ENCODE measurements at regions not wholly inside any gene's neighbourhood (a gene's known extent, or its start where the extent isn't known, plus 50 kb on each side); places are given as distances from the start of the nearest gene placed in this dataset.
"Not testable (repeated sequence)": the region's sequence is repeated elsewhere in the genome, so short reads cannot be mapped to it uniquely, and the experiment has no call there.

GRCh38 chr7:39758234-39758970 lies 135.0 kb downstream of the RALA start:
- FAIRE-seq = no peak

DNA sequence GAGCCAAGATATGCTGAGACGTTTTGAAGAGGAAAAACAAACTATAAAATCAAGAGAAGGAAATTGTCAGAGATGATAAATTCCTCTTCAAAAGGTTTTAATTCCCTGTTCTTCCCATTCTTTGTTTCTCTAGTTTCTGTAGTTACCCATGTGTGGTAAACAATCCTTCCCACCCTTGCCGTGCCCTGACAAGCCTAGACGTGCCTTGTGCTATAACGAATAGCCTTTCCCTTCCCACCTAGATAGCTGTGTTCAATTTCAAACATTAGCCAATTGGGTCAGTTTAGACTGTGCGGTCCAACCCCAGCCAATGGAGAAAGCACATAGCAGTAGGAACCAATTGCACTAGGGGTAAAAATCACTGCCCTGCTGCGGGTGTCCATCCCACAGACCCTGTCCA lies 138.1 kb downstream of the RALA start:
- FAIRE-seq = no peak

GRCh38 chr7:39762466-39762865 lies 139.1 kb downstream of the RALA start:
- not testable (repeated sequence) for FAIRE-seq

GRCh38 chr7:39762881-39763280 lies 139.5 kb downstream of the RALA start:
- not testable (repeated sequence) for FAIRE-seq

- not testable (repeated sequence) for FAIRE-seq
Observed at GRCh38 chr7:39765833-39766232, 142.5 kb downstream of the RALA start.

DNA sequence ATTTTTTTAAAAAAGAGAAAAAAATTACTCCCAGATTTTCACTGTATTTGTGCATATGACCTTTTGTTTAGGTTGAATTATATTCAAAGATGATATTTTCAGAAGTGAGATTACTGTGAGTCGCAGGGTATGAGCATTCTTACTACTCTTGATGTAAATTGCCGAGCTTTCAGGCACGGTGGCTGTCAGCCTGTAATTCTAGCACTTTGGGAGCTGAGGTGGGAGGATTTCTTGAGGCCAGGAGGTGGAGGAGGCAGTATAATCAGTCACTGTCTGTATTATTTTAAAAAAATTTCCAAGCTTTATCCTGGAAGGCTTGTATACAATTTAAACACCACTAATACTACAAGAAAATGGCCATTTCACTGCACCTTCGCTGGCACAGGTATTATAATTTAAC lies 145.1 kb downstream of the RALA start:
- FAIRE-seq = not testable (repeated sequence)

DNA sequence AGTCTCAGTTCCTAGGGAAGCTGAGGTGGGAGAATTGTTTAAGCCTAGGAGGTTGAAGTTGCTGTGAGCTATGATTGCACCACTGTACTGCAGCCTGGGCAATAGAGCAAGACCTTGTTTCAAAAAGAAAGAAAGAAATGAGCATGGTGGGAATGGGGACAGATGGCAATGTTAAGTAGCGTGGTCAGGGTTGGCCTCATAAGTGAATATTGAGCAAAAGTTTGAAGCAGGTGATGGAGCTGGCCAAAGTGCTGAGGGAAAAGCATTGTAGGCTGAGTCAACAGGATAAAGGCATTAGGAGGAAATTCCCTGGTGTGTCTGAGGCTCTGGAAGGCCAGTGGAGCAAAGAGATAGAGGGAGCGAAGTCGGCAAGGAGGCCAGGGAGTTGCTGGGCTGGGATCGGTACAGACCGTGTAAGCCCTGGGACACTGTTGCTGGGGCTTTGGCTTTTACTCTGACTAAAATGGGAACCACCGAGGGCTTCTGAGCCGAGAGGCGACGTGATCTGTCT lies 151.0 kb downstream of the RALA start:
- not testable (repeated sequence) for FAIRE-seq

GRCh38 chr7:39781557-39781956 lies 158.2 kb downstream of the RALA start:
- FAIRE-seq = not testable (repeated sequence)

- not testable (repeated sequence) for FAIRE-seq
Observed at GRCh38 chr7:39786440-39786839, 163.1 kb downstream of the RALA start.

- FAIRE-seq = not testable (repeated sequence)
Observed at GRCh38 chr7:39791035-39791434, 159.0 kb upstream of the CDK13 start.

DNA sequence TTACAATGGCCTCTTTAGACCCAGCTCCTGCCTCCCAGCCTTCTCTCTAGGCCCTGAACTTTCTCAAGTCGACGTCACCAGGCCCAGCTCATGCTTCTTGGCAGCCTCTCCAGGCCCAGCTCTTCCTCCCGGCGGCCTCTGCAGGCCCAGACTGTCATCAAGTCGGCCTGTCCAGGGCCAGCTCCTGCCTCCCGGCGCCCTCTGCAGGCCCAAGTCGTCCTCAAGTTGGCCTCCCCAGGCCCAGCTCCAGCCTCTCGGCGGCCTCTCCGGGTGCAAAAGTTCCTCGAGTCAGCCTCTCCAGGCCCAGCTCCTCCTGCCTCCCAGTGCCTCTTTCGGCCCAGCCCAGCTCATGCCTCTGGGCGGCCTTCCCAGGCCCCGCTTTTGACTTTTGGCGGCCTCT lies 158.1 kb upstream of the CDK13 start:
- FAIRE-seq = not testable (repeated sequence)

GRCh38 chr7:39793026-39793425 lies 157.0 kb upstream of the CDK13 start:
- FAIRE-seq = not testable (repeated sequence)

- not testable (repeated sequence) for FAIRE-seq
Observed at GRCh38 chr7:39793851-39794250, 156.2 kb upstream of the CDK13 start.

DNA sequence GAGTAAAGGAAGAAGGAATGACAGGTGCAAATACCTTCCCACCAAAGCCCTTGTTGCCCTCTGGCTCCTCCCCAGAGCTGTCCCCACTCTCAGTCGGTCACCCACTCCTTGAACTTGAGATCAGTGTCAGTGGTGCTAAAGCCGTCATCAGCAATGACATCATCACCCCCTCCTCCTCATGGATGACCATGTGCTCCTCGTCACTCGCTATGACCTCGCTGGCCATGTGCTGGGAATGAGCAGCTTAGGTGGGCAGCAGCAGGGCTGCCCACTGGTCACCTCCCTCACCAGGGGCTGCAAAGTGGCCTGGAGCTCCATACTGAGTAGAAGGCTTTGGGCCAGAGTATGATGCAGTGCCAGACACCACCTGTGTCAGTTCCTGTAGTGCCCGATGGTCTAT lies 153.1 kb upstream of the CDK13 start:
- FAIRE-seq = not testable (repeated sequence)

GRCh38 chr7:39798077-39798476 lies 152.0 kb upstream of the CDK13 start:
- not testable (repeated sequence) for FAIRE-seq

GRCh38 chr7:39808796-39809481 lies 141.1 kb upstream of the CDK13 start:
- no peak for FAIRE-seq

DNA sequence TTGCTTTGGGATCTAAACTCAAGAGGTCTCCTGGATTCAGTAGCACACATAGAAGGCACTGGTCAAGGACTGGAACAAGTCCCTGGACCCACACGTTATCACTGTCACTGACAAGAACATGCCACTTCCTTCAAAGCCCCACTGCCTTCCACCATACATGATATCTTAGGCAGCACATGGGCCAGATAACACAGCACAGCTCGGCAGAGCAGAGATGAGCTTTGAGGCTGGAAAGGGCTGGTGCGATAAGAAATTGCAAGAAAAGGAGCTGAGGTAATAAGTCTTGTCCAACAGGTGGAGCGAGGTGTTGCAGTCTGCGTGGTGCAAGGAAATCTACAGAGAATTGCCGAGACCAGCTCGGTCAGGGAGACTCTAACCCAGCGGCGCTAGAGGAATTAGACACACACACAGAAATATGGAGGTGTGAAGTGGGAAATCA lies 139.8 kb upstream of the CDK13 start:
- no peak for FAIRE-seq

GRCh38 chr7:39810710-39811109 lies 139.3 kb upstream of the CDK13 start:
- FAIRE-seq = no peak

DNA sequence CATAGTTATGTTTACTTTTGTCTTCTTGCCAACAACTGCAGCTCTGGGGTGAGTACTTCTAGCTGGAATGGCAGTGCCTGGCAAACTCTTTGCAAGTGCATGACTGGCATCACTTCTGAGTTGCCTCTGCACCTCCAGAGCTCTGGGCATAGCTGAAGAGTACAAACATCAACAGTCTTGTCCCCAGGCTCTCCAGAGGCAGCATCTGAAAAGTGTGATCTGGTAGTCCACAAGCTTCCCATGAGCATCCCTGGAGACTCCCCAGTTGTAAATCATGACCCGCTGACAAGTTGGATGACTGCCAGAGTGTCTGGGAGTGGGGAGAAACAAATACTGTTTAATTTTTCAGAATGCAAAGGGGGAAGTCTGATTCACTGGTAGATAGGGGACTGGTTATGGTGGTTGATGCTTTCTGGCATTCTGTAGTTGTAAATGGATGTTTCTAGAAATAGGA lies 138.9 kb upstream of the CDK13 start:
- no peak for FAIRE-seq

GRCh38 chr7:39816462-39817060 lies 133.5 kb upstream of the CDK13 start:
- no peak for FAIRE-seq

- no peak for FAIRE-seq
Observed at GRCh38 chr7:39819514-39819913, 130.5 kb upstream of the CDK13 start.

- no peak for FAIRE-seq
Observed at GRCh38 chr7:39824456-39825200, 125.4 kb upstream of the CDK13 start.

Measured in G401.6 (cell line).